ENCODE measurements at regions not wholly inside any gene's neighbourhood (a gene's known extent, or its start where the extent isn't known, plus 50 kb on each side); places are given as distances from the start of the nearest gene placed in this dataset.

DNA sequence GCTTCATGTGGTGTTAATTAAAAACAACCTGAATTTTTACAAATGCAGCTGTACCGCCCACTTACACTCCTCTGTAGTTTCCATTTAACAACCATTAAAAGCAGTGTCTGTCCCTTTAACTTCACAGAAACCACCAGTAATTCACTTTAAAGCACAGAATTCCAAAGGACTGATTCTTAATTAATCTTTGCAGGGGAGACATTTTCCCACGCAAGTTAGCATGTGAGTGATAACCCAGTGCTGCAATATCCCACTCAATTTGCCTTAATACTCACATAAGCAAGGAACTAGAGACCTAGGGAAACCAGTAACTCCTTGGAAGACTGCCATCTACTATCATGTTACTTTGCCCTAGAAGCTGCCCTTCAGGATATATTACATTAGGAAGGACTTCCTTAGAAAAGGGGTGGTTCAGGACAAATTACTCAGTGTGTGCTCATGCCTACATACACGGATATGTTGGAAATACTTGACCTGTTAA lies 102.3 kb downstream of the OSR1 start:
- Mint-ChIP-seq H3K4me3 (no peak overlapping the region), H3K9me3 (peaks cover 27% of the 10 kb centered on the region), H3K36me3 (ENCODE audit: low read depth) (no peaks in the 10 kb centered on the region), H3K27me3 (no peaks in the 10 kb centered on the region), H3K27ac (no peak overlapping the region), H3K4me1 (ENCODE audit: low read depth) (no peaks in the 10 kb centered on the region)
- intact Hi-C loops (cut with micrococcal nuclease) = no loop called here

DNA sequence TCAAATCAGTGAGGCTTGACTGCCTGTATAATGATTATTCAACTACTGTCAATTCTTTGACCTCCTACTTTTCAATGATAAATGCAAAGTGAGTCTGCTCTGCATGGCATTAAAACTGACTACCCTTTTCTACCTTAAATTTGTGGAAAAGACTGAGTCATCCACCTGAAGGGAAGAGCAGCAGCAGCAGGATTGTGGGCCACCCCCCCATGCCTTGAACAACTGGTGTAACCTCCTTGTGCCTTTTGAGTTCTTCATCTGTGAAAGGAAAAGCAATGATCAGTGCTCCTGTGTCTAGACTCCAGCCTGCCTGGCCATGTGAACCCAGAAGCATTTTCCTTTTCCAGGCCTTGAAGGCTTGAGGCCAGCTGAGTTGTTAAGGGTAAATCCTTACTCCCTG lies 102.9 kb downstream of the OSR1 start:
- Mint-ChIP-seq H3K36me3 (ENCODE audit: low read depth) (no peaks in the 10 kb centered on the region), H3K4me3 (no peak overlapping the region), H3K27ac (no peak overlapping the region), H3K9me3 (peaks cover 20% of the 10 kb centered on the region), H3K27me3 (no peaks in the 10 kb centered on the region), H3K4me1 (ENCODE audit: low read depth) (no peaks in the 10 kb centered on the region)
- intact Hi-C loops (cut with micrococcal nuclease) = no loop called here

DNA sequence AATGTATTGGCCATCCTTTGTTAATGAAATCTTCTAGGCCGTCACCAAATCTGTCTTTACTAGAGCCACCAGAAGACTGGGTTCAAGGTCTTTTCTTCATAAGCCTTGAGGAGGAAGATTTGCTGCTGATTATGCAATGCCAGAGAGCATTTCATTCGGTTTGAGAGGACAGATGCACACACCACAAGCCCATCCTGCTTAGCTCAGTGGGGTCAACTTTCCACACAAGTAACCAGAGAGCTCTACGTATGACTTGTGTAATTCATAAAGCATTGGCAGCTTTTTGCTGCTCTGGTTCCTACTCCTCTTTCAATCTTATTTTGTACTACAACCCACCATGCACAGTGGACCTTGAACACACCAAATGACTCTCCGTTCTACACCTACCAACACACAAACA lies 106.9 kb downstream of the OSR1 start:
- no peaks in the 10 kb centered on the region for H3K27me3 Mint-ChIP-seq
- no peak overlapping the region for H3K27ac Mint-ChIP-seq
- peaks cover 6% of the 10 kb centered on the region for H3K9me3 Mint-ChIP-seq
- H3K36me3 Mint-ChIP-seq (ENCODE audit: low read depth) = no peaks in the 10 kb centered on the region
- no peak overlapping the region for H3K4me3 Mint-ChIP-seq
- intact Hi-C loops (cut with micrococcal nuclease) = no loop called here
- H3K4me1 Mint-ChIP-seq (ENCODE audit: low read depth) = no peaks in the 10 kb centered on the region

DNA sequence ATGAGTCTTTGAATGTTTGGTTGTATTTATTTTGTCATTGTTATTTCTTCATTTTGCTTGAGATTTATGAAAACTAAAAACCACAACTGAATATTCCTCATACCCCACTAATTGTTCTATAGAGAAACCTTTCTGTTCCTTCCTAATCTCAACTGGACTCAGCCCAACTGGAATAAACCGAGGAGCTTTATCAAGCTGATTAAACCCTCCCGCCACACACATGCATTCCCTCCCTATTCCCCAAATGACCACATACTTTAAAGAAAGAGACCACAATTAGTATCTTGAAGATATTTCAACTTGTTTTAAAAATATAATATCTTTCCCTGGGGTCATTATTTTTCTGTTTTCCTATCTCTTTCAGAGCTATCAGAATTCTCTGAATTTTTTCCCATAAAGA lies 107.5 kb downstream of the OSR1 start:
- no peaks in the 10 kb centered on the region for H3K4me1 Mint-ChIP-seq (ENCODE audit: low read depth)
- no peak overlapping the region for H3K4me3 Mint-ChIP-seq
- H3K9me3 Mint-ChIP-seq = peaks cover 6% of the 10 kb centered on the region
- no peaks in the 10 kb centered on the region for H3K27me3 Mint-ChIP-seq
- H3K36me3 Mint-ChIP-seq (ENCODE audit: low read depth) = no peaks in the 10 kb centered on the region
- intact Hi-C loops (cut with micrococcal nuclease) = no loop called here
- no peak overlapping the region for H3K27ac Mint-ChIP-seq

DNA sequence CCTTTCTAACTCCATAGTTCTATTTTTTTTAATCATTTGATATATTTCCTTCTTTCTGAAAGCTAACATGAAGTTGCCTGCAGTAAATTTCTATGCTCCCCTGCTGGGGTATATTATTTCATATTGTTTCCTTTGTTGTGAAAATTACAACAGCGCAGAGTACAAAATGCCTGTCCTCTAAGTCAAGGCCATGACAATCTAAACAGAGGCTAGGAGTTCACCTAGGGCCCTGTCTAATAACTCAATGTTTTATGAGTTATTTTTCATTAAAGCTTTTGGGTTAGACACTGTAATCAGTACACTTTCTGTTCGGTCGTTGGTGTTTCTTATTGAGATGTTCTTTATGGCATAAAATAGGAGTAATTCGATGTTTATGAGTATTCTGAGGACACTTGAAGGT lies 111.2 kb downstream of the OSR1 start:
- Mint-ChIP-seq H3K4me3 (no peak overlapping the region), H3K27ac (no peak overlapping the region), H3K4me1 (ENCODE audit: low read depth) (no peaks in the 10 kb centered on the region), H3K9me3 (peaks cover 11% of the 10 kb centered on the region), H3K36me3 (ENCODE audit: low read depth) (no peaks in the 10 kb centered on the region), H3K27me3 (no peaks in the 10 kb centered on the region)
- intact Hi-C loops (cut with micrococcal nuclease) = no loop called here

DNA sequence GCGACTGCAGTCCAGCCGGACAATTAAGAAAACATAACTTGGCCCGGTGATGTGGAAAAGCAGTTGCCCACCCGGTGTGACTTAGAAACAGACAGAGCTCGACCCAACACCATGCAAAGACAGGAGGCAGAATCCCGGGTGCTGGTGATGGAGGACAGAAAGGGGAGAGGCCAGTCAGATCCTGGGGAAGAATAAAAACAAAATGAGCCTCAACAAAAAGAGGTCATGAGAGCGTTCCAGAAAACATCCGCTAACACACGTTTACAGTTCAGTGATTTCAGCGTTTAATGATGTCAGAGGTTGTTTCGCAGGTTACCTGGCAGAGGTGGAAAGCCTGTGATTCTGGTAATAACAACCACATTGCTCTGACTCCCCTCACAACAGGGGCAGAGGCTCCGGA lies 111.9 kb downstream of the OSR1 start:
- no peaks in the 10 kb centered on the region for H3K27me3 Mint-ChIP-seq

DNA sequence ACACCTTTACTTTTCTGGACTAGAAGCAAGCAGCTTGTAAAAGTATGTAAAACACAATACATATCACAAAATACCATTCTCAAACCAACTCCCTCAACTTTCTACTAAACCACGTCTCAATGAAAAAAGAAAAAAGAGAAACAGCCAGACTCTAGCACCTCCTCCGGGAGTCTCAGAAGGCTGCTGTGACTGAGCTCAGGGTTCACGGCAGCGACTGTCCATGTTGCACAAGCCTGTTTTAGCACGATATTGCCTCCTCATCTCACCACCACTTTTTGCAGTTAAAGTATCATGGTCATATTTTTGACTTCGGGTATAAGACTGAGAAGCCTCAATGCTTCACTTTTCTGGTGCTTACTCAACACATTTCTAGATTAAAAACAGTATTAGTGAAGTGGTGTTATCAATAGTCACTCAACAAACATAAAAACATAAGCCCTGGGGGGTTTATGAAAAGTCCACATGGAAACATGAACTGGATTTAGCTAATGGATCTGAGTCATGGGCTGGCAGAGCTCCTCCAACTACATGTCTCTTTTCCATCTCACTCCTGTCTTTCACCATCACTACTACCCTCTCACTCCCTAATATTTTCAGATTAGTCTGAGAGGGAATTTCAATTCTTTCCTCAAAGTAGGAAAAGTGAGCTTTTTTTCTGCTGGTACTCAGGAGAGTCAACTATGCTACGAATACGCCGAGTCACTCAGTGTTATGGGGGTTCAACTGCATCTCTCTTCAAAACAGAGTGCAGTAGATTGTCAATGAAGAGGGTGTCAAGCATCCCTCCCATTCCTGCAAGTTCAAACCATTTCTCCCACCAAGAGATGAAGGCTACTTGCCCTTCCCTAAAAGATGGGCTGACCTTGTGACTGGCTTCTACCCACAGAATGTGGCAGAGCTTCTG lies 113.7 kb downstream of the OSR1 start:
- H3K27me3 Mint-ChIP-seq = no peaks in the 10 kb centered on the region
- H3K36me3 Mint-ChIP-seq (ENCODE audit: low read depth) = no peaks in the 10 kb centered on the region
- H3K4me1 Mint-ChIP-seq (ENCODE audit: low read depth) = no peaks in the 10 kb centered on the region
- H3K27ac Mint-ChIP-seq = no peak overlapping the region
- peaks cover 8% of the 10 kb centered on the region for H3K9me3 Mint-ChIP-seq
- intact Hi-C loops (cut with micrococcal nuclease) = no loop called here
- H3K4me3 Mint-ChIP-seq = no peak overlapping the region

More for the DNA sequence above, 111.9 kb downstream of the OSR1 start:
- Mint-ChIP-seq H3K36me3 (ENCODE audit: low read depth) (no peaks in the 10 kb centered on the region), H3K9me3 (peaks cover 8% of the 10 kb centered on the region), H3K4me3 (no peak overlapping the region), H3K4me1 (ENCODE audit: low read depth) (no peaks in the 10 kb centered on the region), H3K27ac (no peak overlapping the region)
- intact Hi-C loops (cut with micrococcal nuclease) = no loop called here

DNA sequence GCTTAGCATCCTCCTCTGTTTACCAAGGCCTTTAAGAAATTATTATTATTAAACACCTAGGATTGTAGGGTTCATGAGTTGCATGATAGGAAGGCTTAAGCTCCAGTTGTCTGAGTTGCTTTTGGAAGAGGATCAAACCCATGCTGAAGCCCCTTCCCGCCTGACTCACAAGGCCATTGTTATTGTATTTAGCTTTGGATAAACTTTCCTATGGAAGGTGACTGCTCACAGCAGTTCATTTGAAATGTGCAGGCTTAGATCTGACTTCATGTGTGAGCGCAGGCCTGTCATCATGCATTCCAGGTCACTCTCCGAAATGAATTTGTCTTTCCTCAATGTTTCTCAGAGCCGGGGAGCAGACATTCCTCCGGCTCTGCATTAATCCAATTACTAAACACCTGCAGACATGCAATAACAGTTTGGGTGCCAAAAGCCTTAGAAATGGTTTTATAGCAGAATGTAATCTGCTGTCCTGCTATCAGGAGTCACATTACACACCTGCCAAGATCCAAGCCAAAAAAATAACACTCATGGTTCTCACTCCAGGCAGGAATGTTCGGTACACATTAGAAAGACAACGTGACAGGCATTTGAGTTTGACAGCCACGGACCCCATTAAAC lies 119.9 kb downstream of the OSR1 start:
- Mint-ChIP-seq H3K4me1 (ENCODE audit: low read depth) (no peaks in the 10 kb centered on the region), H3K9me3 (no peaks in the 10 kb centered on the region), H3K36me3 (ENCODE audit: low read depth) (no peaks in the 10 kb centered on the region), H3K27ac (no peak overlapping the region), H3K4me3 (no peak overlapping the region), H3K27me3 (no peaks in the 10 kb centered on the region)
- intact Hi-C loops (cut with micrococcal nuclease) = no loop called here

DNA sequence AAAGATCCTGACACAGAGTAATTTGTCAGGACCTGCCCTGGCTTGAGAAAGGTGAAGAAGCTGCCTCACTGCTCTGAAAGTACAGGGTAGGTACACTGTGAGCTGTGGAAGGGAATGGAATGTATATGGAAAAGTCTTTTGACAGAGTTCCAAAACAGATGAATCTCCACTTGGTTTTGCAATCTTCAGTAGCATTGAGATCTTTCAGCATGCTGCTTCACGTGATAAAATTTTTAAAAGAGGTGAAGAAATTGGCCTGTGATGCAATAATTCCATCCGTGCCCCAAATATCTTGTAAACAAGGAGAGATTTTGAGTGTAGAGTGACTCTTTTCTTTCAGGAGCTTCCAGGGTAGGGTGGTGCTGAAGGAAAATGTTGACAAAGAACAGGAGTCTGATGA lies 123.1 kb downstream of the OSR1 start:
- H3K9me3 Mint-ChIP-seq = no peaks in the 10 kb centered on the region
- no peak overlapping the region for H3K27ac Mint-ChIP-seq
- intact Hi-C loops (cut with micrococcal nuclease) = no loop called here

DNA sequence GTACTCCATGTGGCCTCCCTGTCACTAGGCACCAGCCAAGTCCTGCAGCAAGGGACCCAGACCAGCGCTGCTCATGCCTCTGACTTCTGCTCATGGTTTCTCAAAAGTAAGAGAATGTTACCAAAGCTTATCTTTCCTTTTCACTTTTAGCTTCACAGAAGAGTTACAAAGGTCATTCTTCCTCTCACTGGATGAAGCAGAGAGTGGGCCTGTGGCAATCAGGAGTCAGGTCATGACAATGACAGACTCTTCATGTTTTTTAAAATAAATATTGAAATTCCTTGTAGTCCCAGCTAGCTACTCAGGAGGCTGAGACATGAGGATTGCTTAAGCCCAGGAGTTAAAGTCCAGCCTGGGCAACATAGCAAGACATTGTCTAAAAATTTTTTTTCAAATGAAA lies 126.1 kb downstream of the OSR1 start:
- Mint-ChIP-seq H3K4me1 (ENCODE audit: low read depth) (no peaks in the 10 kb centered on the region), H3K9me3 (no peaks in the 10 kb centered on the region), H3K27ac (no peak overlapping the region), H3K27me3 (no peaks in the 10 kb centered on the region), H3K4me3 (no peak overlapping the region), H3K36me3 (ENCODE audit: low read depth) (no peaks in the 10 kb centered on the region)
- intact Hi-C loops (cut with micrococcal nuclease) = no loop called here

More for the DNA sequence above, 123.1 kb downstream of the OSR1 start:
- Mint-ChIP-seq H3K4me3 (no peak overlapping the region), H3K36me3 (ENCODE audit: low read depth) (no peaks in the 10 kb centered on the region), H3K27me3 (no peaks in the 10 kb centered on the region), H3K4me1 (ENCODE audit: low read depth) (no peaks in the 10 kb centered on the region)

DNA sequence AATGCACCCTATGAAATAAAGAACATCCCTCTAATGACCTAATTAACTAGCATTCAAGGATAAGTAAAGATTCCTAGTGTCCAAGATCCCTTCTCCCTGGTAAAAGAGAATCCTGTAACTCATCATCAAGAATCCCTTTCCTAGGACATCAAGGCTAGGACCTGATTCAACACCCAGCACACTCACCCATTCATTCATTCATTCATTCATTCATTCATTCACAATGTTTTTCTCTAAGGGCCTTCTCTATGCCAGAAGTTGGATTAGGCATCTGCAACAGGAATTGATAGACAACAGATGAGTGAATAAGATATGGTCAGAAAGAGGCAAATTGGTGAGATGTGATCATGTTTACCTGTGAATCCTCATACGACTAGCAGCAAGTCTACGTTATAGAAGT lies 126.8 kb downstream of the OSR1 start:
- Mint-ChIP-seq H3K4me3 (no peak overlapping the region), H3K4me1 (ENCODE audit: low read depth) (no peaks in the 10 kb centered on the region), H3K36me3 (ENCODE audit: low read depth) (no peaks in the 10 kb centered on the region), H3K27ac (no peak overlapping the region), H3K9me3 (no peaks in the 10 kb centered on the region), H3K27me3 (no peaks in the 10 kb centered on the region)
- intact Hi-C loops (cut with micrococcal nuclease) = no loop called here

DNA sequence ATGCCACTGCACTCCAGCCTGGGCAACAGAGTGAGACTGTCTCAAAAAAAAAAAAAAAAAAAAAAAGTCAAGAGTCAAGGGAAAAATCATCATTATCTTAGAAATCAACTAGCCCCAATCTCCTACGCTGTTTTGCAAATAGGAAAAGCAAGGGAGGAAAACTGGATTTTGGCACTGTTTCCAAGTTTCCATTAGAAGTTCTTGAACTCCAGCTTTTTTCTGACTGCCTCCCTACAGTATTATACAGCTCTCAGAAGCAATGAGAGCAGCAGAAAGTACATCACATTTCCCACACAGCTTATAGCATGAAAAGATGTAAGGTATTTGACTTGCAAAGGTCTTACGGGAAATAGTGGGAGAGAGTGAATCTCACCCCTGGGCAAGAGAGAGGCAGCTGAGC lies 127.8 kb downstream of the OSR1 start:
- H3K4me3 Mint-ChIP-seq = no peak overlapping the region
- no peaks in the 10 kb centered on the region for H3K4me1 Mint-ChIP-seq (ENCODE audit: low read depth)
- H3K36me3 Mint-ChIP-seq (ENCODE audit: low read depth) = no peaks in the 10 kb centered on the region
- H3K9me3 Mint-ChIP-seq = no peaks in the 10 kb centered on the region
- H3K27ac Mint-ChIP-seq = no peak overlapping the region
- no peaks in the 10 kb centered on the region for H3K27me3 Mint-ChIP-seq
- intact Hi-C loops (cut with micrococcal nuclease) = no loop called here

DNA sequence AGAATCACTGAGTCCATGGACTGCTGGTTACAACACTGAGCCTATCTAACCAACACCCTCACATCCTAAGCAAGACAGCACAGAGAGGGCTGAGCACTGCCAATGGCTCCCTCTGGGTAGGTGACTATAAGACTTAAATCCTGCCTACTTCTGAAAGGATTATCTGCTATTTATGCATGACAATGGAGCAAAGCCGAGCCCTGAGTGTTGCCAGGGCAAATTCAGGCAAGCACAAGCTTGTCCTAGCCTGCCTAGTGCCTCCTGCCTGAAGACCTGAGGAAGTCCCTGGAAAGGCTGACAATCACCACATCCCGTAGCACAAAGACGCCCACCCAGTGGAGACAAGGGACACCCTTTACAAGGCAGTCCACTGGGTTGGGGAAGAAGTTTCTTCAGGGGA lies 129.7 kb downstream of the OSR1 start:
- no peaks in the 10 kb centered on the region for H3K27me3 Mint-ChIP-seq

DNA sequence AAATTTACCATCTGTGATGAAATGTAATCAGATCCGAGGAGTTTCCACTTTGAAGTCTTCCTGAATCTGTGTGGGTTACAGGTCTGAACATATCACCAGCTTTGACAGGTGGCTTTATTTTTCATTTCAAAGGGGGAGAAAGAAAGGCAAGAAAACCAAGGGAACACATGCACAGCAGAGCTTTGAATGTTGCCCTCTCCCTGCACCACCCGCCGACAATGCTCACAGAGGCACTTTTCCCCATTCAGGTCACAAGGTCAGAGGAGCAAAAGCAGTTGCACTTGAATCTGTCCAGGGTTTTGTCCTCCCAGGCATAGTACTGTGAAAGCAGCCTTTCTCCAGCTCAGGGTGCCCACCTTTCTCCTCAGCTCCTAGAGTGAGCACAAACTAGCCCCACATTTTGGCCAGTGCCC lies 130.2 kb downstream of the OSR1 start:
- Mint-ChIP-seq H3K27ac (no peak overlapping the region), H3K27me3 (no peaks in the 10 kb centered on the region), H3K36me3 (ENCODE audit: low read depth) (no peaks in the 10 kb centered on the region), H3K4me3 (no peak overlapping the region), H3K9me3 (no peaks in the 10 kb centered on the region), H3K4me1 (ENCODE audit: low read depth) (no peaks in the 10 kb centered on the region)
- intact Hi-C loops (cut with micrococcal nuclease) = no loop called here

More for the DNA sequence above, 129.7 kb downstream of the OSR1 start:
- H3K9me3 Mint-ChIP-seq = no peaks in the 10 kb centered on the region
- no peak overlapping the region for H3K27ac Mint-ChIP-seq
- no peak overlapping the region for H3K4me3 Mint-ChIP-seq
- H3K4me1 Mint-ChIP-seq (ENCODE audit: low read depth) = no peaks in the 10 kb centered on the region
- intact Hi-C loops (cut with micrococcal nuclease) = no loop called here
- no peaks in the 10 kb centered on the region for H3K36me3 Mint-ChIP-seq (ENCODE audit: low read depth)

Measured in dendritic cell treated with granulocyte-macrophage colony-stimulating factor and Interleukin-4, amounts not matched to agents 40 ng/mL and 50 ng/mL, for 4 days (primary cell).